IMR-90 (cell line): ENCODE measurements at regions not wholly inside any gene's neighbourhood (a gene's known extent, or its start where the extent isn't known, plus 50 kb on each side); places are given as distances from the start of the nearest gene placed in this dataset.

ENCODE experiments used
- ATAC-seq: fragments of 200-7000 bp; cut with Tn5 transposase; 2 replicates; pipeline ENCODE4 v1.9.1; 2020; ENCODE audit warnings: low read depth, mild to moderate bottlenecking, moderate library complexity
- BruUV-seq: library from RNA; stranded (reverse); fragments of 400-500 nt; replicated peaks from 2 replicates; lab custom pipeline; 2021; lab: Mats Ljungman, UMichigan
- CTCF ChIA-PET: fragments of 300-600 bp; formaldehyde crosslinking; extraction: SDS; loops from one replicate; lab custom pipeline; 2021; ENCODE audit warnings: antibody characterized with exemption; lab: Yijun Ruan, JAX
- POLR2A ChIA-PET: fragments of 300-600 bp; sonication (Branson Sonifier 250); formaldehyde crosslinking; loops from one replicate; lab custom pipeline; 2022; ENCODE audit warnings: antibody characterized with exemption; ENCODE audit not compliant: unreplicated experiment; lab: Charles Lee
- DNase-seq: peaks from one replicate; pipeline ENCODE4 v3.0.0; 2013
- H2AFZ ChIP-seq: replicated peaks from 2 replicates; pipeline ENCODE3; 2013; ENCODE audit warnings: low read length, mild to moderate bottlenecking; ENCODE audit not compliant: poor library complexity
- H2AK5ac ChIP-seq: 2 replicates; pipeline ENCODE4 v1.6.1; 2013; ENCODE audit warnings: low read depth, low read length, inconsistent platforms
- H2AK9ac ChIP-seq: replicated peaks from 2 replicates; pipeline ENCODE3; 2013; ENCODE audit warnings: mild to moderate bottlenecking, low read depth, low read length, moderate library complexity; ENCODE audit not compliant: poor library complexity
- H2BK120ac ChIP-seq: 2 replicates; pipeline ENCODE4 v1.6.1; 2013; ENCODE audit warnings: low read depth, low read length, inconsistent platforms
- H2BK15ac ChIP-seq: 3 replicates; pipeline ENCODE4 v1.6.1; 2013; ENCODE audit warnings: low read depth, low read length, inconsistent platforms
- H2BK20ac ChIP-seq: 2 replicates; pipeline ENCODE4 v1.6.1; 2013; ENCODE audit warnings: low read depth, mild to moderate bottlenecking, inconsistent platforms, low read length, moderate library complexity
- H2BK5ac ChIP-seq: 2 replicates; pipeline ENCODE4 v1.6.1; 2013; ENCODE audit warnings: mild to moderate bottlenecking, low read depth, low read length, inconsistent platforms; ENCODE audit not compliant: poor library complexity, severe bottlenecking
- H3K14ac ChIP-seq: replicated peaks from 2 replicates; pipeline ENCODE4 v1.6.1; 2013; ENCODE audit warnings: low read depth, low read length, inconsistent platforms
- H3K18ac ChIP-seq: 2 replicates; pipeline ENCODE4 v1.6.1; 2013; ENCODE audit warnings: low read depth, low read length, control low read depth
- H3K23ac ChIP-seq: 2 replicates; pipeline ENCODE4 v1.6.1; 2013; ENCODE audit warnings: low read depth, low read length, inconsistent platforms
- H3K27ac ChIP-seq: 2 replicates; pipeline ENCODE4 v1.5.1; 2013; ENCODE audit warnings: mild to moderate bottlenecking, control low read depth, low read length; ENCODE audit not compliant: insufficient read depth
- H3K27me3 ChIP-seq: 2 replicates; pipeline ENCODE4 v1.6.1; 2013; ENCODE audit warnings: low read length; ENCODE audit not compliant: control insufficient read depth, insufficient read depth
- H3K36me3 ChIP-seq: 2 replicates; pipeline ENCODE4 v1.6.1; 2013; ENCODE audit warnings: low read length, mixed read lengths; ENCODE audit not compliant: control insufficient read depth, insufficient read depth
- H3K4ac ChIP-seq: 2 replicates; pipeline ENCODE4 v1.6.1; 2013; ENCODE audit warnings: low read depth, low read length, inconsistent platforms
- H3K4me1 ChIP-seq: 2 replicates; pipeline ENCODE4 v1.6.1; 2013; ENCODE audit warnings: low read length, mixed read lengths; ENCODE audit not compliant: control insufficient read depth, insufficient read depth
- H3K4me2 ChIP-seq: 2 replicates; pipeline ENCODE4 v1.6.1; 2013; ENCODE audit warnings: low read depth, mild to moderate bottlenecking, control low read depth, low read length, moderate library complexity
- H3K4me3 ChIP-seq: 2 replicates; pipeline ENCODE4 v1.5.1; 2013; ENCODE audit warnings: low read depth, mild to moderate bottlenecking, control low read depth, low read length, moderate library complexity; ENCODE audit not compliant: insufficient read depth
- H3K56ac ChIP-seq: 2 replicates; pipeline ENCODE4 v1.6.1; 2013; ENCODE audit warnings: low read length, inconsistent platforms; ENCODE audit not compliant: insufficient read depth; ENCODE audit errors: extremely low read depth
- H3K79me1 ChIP-seq, 2 experiments: 2 replicates each; pipeline ENCODE4 v1.6.1; 2013; ENCODE audit warnings: low read length in 2 of 2, inconsistent platforms in 1 of 2, low read depth in 1 of 2
- H3K9ac ChIP-seq: 2 replicates; pipeline ENCODE4 v1.6.1; 2013; ENCODE audit warnings: low read depth, low read length, control low read depth
- H3K9me1 ChIP-seq: 2 replicates; pipeline ENCODE4 v1.6.1; 2013; ENCODE audit warnings: low read length, inconsistent platforms; ENCODE audit not compliant: insufficient read depth
- H3K9me3 ChIP-seq: 2 replicates; pipeline ENCODE4 v1.6.1; 2013; ENCODE audit warnings: low read length; ENCODE audit not compliant: control insufficient read depth, insufficient read depth
- H4K20me1 ChIP-seq: 2 replicates; pipeline ENCODE4 v1.6.1; 2013; ENCODE audit warnings: low read length, inconsistent platforms; ENCODE audit not compliant: insufficient read depth
- H4K5ac ChIP-seq: 2 replicates; pipeline ENCODE4 v1.6.1; 2013; ENCODE audit warnings: mild to moderate bottlenecking, low read depth, low read length, control low read depth
- H4K8ac ChIP-seq, 2 experiments: 2 replicates each; pipeline ENCODE4 v1.6.1; 2013; ENCODE audit warnings: low read depth in 2 of 2, low read length in 2 of 2, control low read depth in 1 of 2, inconsistent platforms in 1 of 2
- H4K91ac ChIP-seq: 2 replicates; pipeline ENCODE4 v1.6.1; 2013; ENCODE audit warnings: low read depth, low read length, inconsistent platforms; ENCODE audit not compliant: insufficient read depth
- BHLHE40 ChIP-seq: fragments of 150-350 bp; IDR thresholded peaks from 2 replicates; pipeline ENCODE4 v1.6.1; 2016; ENCODE audit warnings: mild to moderate bottlenecking, low read depth, low read length
- FOS ChIP-seq: fragments of 150-350 bp; IDR thresholded peaks from 2 replicates; pipeline ENCODE4 v1.6.1; 2016; ENCODE audit warnings: low read depth, low read length
- POLR2A ChIP-seq: IDR thresholded peaks from 2 replicates; pipeline ENCODE4 v1.6.1; 2012; ENCODE audit warnings: mild to moderate bottlenecking, low read depth, low read length
- WGBS, 2 experiments: methylation state at CpG; one replicate each; pipeline versions ENCODE4 v1.1.5 to v1.1.7; 2013; ENCODE audit warnings: missing lambda C conversion rate in 2 of 2; ENCODE audit not compliant: insufficient read length in 1 of 2; ENCODE audit errors: extremely low coverage in 2 of 2; 5-methylcytosine and 5-hydroxymethylcytosine counted together
- dilution Hi-C: fragments of 300-500 bp; cut with HindIII; formaldehyde crosslinking; loops from one replicate; pipeline ENCODE4 v1.14.3; 2018; ENCODE audit warnings: low sequenced_read_pairs; ENCODE audit not compliant: unreplicated experiment
- in situ Hi-C: fragments of 300-500 bp; cut with MboI; formaldehyde crosslinking; loops from 3 replicates; pipeline ENCODE4 v1.14.3; 2019; ENCODE audit warnings: low sequenced_read_pairs, inconsistent platforms, mixed read lengths
- intact Hi-C: fragments of 100-400 bp; cut with micrococcal nuclease; formaldehyde crosslinking; loops from 2 replicates; pipeline ENCODE4 v1.10.0; 2022

DNA sequence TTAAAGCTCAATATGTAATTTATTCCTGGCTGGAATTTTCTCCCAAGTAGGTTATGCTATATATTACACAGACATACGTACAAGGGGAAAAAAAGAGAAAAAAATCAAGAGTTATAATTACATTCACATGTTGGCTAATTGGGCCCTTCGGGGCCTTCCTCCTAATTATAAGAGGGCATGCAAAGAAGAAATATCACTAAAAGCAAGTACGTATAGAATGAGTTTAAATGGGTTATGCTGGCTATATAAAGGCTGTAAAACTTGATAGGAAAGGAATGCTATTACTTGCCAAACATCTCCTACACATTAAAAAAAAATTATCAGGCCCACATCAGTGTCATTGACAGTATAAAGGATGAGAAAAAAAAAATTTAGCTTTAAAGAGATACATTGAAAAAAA, 1396.1 kb upstream of the ADGRL4 start:
- Histone ChIP-seq H3K9me1 (no peaks in the 10 kb centered on the region), H3K4me3 (no peak overlapping the region), H3K4me2 (no peak overlapping the region), H2AK5ac (no peak overlapping the region), H4K91ac (no peak overlapping the region), H4K8ac (no peak overlapping the region), H3K27ac (no peak overlapping the region), H3K9ac (no peak overlapping the region), H2BK15ac (no peak overlapping the region), H3K56ac (no peak overlapping the region), H3K4ac (no peak overlapping the region), H2AK9ac (no peak overlapping the region), H3K79me1 (no peaks in the 10 kb centered on the region), H3K18ac (no peak overlapping the region), H2BK120ac (no peak overlapping the region), H3K14ac (no peak overlapping the region), H4K20me1 (no peaks in the 10 kb centered on the region), H3K27me3 (no peaks in the 10 kb centered on the region), H3K4me1 (no peaks in the 10 kb centered on the region), H3K9me3 (no peaks in the 10 kb centered on the region), H2BK5ac (no peak overlapping the region), H3K23ac (no peak overlapping the region), H2AFZ (no peak overlapping the region), H3K36me3 (no peaks in the 10 kb centered on the region), H4K5ac (no peak overlapping the region), H2BK20ac (no peak overlapping the region)
- DNase-seq (no peak), ATAC-seq (no peak)
- in situ Hi-C loops (no loop called here), intact Hi-C loops (no loop called here), dilution Hi-C loops (no loop called here)
- ChIA-PET POLR2A (no interaction called here), CTCF (no interaction called here)
- BruUV-seq: no TSS peak
- no peak for TF ChIP-seq POLR2A
- TF ChIP-seq FOS: no peak
- TF ChIP-seq BHLHE40: no peak
- no CpG with 5 or more reads among the region's 3 CpGs for WGBS, 2 experiments
